ENCODE measurements at regions not wholly inside any gene's neighbourhood (a gene's known extent, or its start where the extent isn't known, plus 50 kb on each side); places are given as distances from the start of the nearest gene placed in this dataset.

DNA sequence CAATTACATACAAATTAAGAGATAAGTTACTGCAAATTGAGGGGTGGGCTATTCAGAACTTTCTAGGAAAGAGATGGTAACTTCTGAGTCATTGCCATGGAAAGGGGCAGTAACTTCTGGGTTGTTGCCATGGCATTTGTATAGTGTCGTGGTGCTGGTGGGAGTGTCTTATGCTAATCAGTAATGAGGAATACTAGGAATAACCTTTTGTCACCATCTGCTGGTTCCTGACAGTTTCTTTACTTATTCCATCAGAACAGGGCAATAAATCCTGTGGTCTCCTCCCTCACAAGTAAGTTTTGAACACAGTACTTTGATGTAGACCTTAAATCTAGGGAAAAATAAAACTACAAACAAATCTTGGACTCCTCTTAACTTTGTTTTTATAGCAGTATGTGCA, 435.4 kb downstream of the BCL11A start:
- no peaks in the 10 kb centered on the region for H3K4me1 ChIP-seq
- H3K36me3 ChIP-seq = no peaks in the 10 kb centered on the region
- TF ChIP-seq, protein P1, sequence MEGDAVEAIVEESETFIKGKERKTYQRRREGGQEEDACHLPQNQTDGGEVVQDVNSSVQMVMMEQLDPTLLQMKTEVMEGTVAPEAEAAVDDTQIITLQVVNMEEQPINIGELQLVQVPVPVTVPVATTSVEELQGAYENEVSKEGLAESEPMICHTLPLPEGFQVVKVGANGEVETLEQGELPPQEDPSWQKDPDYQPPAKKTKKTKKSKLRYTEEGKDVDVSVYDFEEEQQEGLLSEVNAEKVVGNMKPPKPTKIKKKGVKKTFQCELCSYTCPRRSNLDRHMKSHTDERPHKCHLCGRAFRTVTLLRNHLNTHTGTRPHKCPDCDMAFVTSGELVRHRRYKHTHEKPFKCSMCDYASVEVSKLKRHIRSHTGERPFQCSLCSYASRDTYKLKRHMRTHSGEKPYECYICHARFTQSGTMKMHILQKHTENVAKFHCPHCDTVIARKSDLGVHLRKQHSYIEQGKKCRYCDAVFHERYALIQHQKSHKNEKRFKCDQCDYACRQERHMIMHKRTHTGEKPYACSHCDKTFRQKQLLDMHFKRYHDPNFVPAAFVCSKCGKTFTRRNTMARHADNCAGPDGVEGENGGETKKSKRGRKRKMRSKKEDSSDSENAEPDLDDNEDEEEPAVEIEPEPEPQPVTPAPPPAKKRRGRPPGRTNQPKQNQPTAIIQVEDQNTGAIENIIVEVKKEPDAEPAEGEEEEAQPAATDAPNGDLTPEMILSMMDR (IDR thresholded peaks at IDR 0.05) = peak in 2 of 6 experiments; percentile 33 to 34
- TF ChIP-seq POLR2A (IDR thresholded peaks at IDR 0.05) = no peak
- no peaks in the 10 kb centered on the region for H3K9me3 ChIP-seq
- no peak overlapping the region for H3K4me3 ChIP-seq
- H3K27ac ChIP-seq = no peak overlapping the region
- DNase-seq = no peak
- no peaks in the 10 kb centered on the region for H3K27me3 ChIP-seq

DNA sequence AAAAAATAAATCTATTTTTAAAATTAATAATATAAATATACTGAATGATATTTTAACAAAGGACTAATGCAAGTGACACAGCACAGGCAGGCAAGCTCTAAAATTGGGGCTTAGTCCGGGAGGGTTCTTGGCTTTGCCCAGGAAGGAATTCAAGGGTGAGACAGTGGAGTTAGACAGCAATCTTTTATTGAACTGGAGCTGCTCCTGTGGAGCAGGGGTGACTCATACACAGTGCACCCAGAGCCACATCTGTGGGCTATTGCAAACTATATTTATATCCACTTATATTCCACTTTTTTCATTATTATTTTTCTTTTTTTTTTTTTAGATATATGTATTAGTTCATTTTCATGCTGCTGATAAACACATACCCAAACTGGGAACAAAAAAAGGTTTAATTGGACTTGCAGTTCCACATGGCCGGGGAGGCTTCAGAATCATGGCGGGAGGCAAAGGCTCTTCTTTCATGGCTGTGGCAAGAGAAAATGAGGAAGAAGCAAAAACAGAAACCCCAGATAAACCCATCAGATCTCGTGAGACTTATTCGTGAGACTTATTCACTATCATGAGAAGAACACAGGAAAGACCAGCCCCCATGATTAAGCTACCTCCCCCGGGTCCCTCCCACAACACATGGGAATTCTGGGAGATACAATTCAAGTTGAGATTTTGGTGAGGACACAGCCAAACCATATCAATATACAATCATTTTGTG, 437.1 kb downstream of the BCL11A start:
- Histone ChIP-seq H3K4me3 (no peak overlapping the region), H3K27ac (no peak overlapping the region), H3K9me3 (no peaks in the 10 kb centered on the region), H3K4me1 (no peaks in the 10 kb centered on the region), H3K27me3 (no peaks in the 10 kb centered on the region), H3K36me3 (no peaks in the 10 kb centered on the region)
- no peak for DNase-seq
- no peak for TF ChIP-seq POLR2A (IDR thresholded peaks at IDR 0.05)
- TF ChIP-seq, protein P1 (IDR thresholded peaks at IDR 0.05) = no peak

DNA sequence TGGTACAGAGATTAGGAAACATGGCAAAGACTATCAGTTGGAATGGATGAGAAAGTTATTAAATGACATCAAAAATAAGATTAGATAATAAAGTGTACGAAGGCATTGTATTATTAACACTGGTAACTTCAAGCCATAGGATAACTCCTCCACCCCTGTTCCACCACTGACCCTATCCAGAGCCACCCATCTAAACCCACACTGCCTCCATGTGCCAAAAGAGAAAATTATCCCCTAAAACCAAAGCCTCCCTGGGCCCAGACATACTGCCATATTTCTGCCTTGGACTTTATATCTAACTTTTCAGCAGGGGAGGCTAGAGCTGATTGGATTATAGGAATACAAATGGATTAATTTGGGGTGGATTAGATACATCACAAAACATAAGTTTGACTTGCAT, 443.7 kb downstream of the BCL11A start:
- H3K27ac ChIP-seq = no peak overlapping the region
- H3K9me3 ChIP-seq = no peaks in the 10 kb centered on the region
- no peak overlapping the region for H3K4me3 ChIP-seq
- no peaks in the 10 kb centered on the region for H3K27me3 ChIP-seq
- H3K4me1 ChIP-seq = no peaks in the 10 kb centered on the region
- DNase-seq = no peak
- no peaks in the 10 kb centered on the region for H3K36me3 ChIP-seq
- TF ChIP-seq, protein P1 (IDR thresholded peaks at IDR 0.05) = no peak
- TF ChIP-seq POLR2A (IDR thresholded peaks at IDR 0.05) = no peak

DNA sequence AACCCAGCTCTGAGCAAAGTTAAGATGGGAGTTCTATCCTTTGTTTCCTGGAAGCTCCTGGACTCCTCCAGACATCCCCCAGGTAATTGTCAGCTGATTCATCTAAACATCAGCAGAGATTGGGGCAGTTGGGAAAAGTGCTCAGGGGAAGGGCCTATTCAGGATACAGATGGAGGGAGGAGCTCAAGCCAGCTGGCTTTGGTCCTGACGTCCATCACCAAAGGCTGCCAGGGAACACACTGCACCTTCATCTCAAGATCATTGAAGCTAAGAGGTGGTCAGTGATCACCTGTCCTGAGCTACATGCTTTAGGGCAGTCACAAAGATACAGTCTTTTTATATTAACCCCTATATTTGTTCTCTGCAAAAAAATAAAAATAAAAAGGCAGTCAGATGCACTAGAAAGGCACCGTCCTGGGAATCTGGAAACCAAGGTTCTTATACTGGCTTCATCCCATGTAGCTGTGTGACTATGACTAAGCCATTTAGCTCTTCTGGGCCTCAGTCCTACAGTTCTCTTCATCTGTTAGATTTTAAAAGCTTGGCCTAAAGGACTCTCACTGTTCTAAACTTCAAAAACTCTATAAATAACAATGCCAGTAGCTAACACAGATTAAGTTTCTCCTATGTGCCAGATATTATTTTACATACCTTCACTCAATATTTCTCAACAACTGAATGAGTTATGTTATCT, 446.5 kb downstream of the BCL11A start:
- H3K9me3 ChIP-seq = no peaks in the 10 kb centered on the region
- H3K4me3 ChIP-seq = no peak overlapping the region
- no peaks in the 10 kb centered on the region for H3K27me3 ChIP-seq
- no peaks in the 10 kb centered on the region for H3K36me3 ChIP-seq
- no peak for DNase-seq
- TF ChIP-seq, protein P1 (IDR thresholded peaks at IDR 0.05) = no peak
- no peak for TF ChIP-seq POLR2A (IDR thresholded peaks at IDR 0.05)
- H3K4me1 ChIP-seq = no peaks in the 10 kb centered on the region
- no peak overlapping the region for H3K27ac ChIP-seq

DNA sequence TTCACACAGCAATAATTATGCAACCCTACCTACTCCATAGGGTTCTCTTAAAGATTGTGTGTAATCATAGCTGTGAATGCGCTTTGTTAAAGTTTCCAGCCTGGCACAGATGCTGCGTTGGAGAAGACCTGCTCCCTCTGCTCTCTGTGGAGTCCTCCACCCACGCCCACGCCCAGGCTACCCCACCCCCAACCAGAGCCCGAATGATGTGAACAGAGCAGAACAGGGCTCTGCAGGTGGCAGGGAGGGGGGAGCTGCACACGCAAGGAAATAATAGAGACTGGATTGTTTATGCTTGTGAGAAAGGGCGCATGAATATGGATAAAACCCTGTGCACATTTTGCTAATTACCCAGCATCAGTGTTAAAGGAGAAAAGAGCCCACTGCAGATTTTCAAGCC, 447.5 kb downstream of the BCL11A start:
- no peak for DNase-seq
- Histone ChIP-seq H3K4me3 (no peak overlapping the region), H3K36me3 (no peaks in the 10 kb centered on the region), H3K27me3 (no peaks in the 10 kb centered on the region), H3K4me1 (no peaks in the 10 kb centered on the region), H3K9me3 (no peaks in the 10 kb centered on the region), H3K27ac (no peak overlapping the region)
- no peak for TF ChIP-seq POLR2A (IDR thresholded peaks at IDR 0.05)
- TF ChIP-seq, protein P1 (IDR thresholded peaks at IDR 0.05) = no peak

Measured in Peyer's patch (tissue), 4 donors.